ENCODE measurements at regions not wholly inside any gene's neighbourhood (a gene's known extent, or its start where the extent isn't known, plus 50 kb on each side); places are given as distances from the start of the nearest gene placed in this dataset.
"Not testable (repeated sequence)": the region's sequence is repeated elsewhere in the genome, so short reads cannot be mapped to it uniquely, and the experiment has no call there.

DNA sequence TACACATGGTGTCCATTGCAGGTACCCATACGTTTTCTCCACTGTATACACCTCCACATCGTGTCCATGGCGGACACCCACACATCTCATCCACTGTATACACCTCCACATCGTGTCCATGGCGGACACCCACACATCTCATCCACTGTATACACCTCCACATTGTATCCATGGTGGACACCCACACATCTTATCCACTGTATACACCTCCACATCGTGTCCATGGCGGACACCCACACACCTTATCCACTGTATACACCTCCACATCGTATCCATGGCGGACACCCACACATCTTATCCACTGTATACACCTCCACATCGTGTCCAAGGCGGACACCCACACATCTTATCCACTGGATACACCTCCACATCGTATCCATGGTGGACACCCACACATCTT, 50.4 kb upstream of the TTC34 start:
- not testable (repeated sequence) for H3K4me3 ChIP-seq (ENCODE audit: low read depth, low read length); H3K36me3 ChIP-seq (ENCODE audit: control insufficient read depth, insufficient read depth, low read length); FAIRE-seq; DNase-seq (ENCODE audit: low read depth); H3K27me3 ChIP-seq (ENCODE audit: control insufficient read depth, insufficient read depth, low read length)

DNA sequence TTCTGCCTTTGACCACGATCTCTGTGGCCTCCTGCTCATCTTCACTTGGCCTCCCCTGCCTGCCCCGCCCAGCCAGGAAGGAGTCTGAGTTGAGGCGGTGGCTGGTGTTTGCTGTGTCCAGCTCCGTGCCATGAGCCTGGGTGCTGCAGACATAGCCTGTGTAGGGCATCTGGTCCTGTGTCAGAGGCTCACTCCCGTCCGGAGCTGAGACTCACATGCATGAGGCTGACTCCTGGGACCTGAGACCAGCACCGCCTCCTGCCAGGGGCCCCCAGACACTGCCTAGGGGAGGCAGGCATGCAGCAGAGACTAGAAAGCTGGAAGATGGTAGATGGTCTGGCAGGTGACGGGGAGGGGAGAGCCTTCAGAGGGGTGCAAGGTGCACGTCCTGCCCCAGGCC, 52.2 kb upstream of the TTC34 start:
- FAIRE-seq (no peak), DNase-seq (ENCODE audit: low read depth) (no peak)
- no peaks in the 10 kb centered on the region for H3K27me3 ChIP-seq (ENCODE audit: control insufficient read depth, insufficient read depth, low read length)

DNA sequence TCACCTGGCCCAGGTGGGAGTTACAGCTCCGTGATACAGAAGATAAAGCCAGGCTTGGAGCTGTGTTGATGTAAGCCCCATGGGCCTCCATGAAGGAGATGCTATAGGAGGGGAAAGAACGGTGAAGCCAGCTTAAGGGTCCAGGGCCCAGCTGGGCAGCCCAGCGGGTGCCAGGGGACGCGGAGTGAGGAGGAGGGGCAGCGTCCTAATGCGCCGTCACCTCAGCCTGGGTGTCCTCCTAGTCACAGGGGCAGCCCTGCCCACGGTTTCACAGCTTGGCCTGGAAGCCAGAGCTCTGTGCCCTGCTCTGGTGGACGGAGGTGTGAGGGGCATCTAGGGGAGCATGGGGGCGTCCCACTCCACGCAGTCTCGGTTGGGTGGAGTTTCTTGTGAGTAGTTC, 52.7 kb upstream of the TTC34 start:
- H3K4me3 ChIP-seq (ENCODE audit: low read depth, low read length): no peak overlapping the region
- H3K36me3 ChIP-seq (ENCODE audit: control insufficient read depth, insufficient read depth, low read length): no peaks in the 10 kb centered on the region
- DNase-seq (ENCODE audit: low read depth) (no peak), FAIRE-seq (no peak)
- H3K27me3 ChIP-seq (ENCODE audit: control insufficient read depth, insufficient read depth, low read length): no peaks in the 10 kb centered on the region
- TF ChIP-seq, protein P1, sequence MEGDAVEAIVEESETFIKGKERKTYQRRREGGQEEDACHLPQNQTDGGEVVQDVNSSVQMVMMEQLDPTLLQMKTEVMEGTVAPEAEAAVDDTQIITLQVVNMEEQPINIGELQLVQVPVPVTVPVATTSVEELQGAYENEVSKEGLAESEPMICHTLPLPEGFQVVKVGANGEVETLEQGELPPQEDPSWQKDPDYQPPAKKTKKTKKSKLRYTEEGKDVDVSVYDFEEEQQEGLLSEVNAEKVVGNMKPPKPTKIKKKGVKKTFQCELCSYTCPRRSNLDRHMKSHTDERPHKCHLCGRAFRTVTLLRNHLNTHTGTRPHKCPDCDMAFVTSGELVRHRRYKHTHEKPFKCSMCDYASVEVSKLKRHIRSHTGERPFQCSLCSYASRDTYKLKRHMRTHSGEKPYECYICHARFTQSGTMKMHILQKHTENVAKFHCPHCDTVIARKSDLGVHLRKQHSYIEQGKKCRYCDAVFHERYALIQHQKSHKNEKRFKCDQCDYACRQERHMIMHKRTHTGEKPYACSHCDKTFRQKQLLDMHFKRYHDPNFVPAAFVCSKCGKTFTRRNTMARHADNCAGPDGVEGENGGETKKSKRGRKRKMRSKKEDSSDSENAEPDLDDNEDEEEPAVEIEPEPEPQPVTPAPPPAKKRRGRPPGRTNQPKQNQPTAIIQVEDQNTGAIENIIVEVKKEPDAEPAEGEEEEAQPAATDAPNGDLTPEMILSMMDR (IDR thresholded peaks at IDR 0.05; ENCODE audit: insufficient read depth, low read length, severe bottlenecking): no peak

More for the DNA sequence above, 52.2 kb upstream of the TTC34 start:
- TF ChIP-seq, protein P1 (IDR thresholded peaks at IDR 0.05; ENCODE audit: insufficient read depth, low read length, severe bottlenecking): no peak
- Histone ChIP-seq H3K36me3 (ENCODE audit: control insufficient read depth, insufficient read depth, low read length) (no peaks in the 10 kb centered on the region), H3K4me3 (ENCODE audit: low read depth, low read length) (no peak overlapping the region)

DNA sequence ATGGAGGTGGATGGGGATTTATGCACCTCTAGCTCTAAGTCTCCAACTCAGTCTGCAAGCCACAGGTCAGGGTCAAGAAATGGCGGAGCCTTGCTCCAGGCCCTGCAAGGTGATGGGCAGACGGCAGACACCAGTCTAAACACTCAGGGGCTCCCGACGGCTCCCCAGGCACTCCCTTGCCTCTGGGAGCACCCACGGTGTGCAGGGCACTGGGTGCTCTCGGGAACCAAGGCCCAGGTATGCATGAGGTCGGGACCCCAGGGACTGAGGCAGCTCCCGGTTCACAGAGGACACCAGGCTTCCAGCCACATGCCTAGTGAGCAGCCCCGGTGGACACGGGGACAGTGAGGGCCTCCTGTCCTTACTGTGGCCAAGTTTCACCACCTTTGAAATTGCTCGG, 53.1 kb upstream of the TTC34 start:
- Histone ChIP-seq H3K4me3 (ENCODE audit: low read depth, low read length) (no peak overlapping the region), H3K36me3 (ENCODE audit: control insufficient read depth, insufficient read depth, low read length) (no peaks in the 10 kb centered on the region), H3K27me3 (ENCODE audit: control insufficient read depth, insufficient read depth, low read length) (no peaks in the 10 kb centered on the region)
- TF ChIP-seq, protein P1 (IDR thresholded peaks at IDR 0.05; ENCODE audit: insufficient read depth, low read length, severe bottlenecking): no peak
- FAIRE-seq (no peak), DNase-seq (ENCODE audit: low read depth) (no peak)

DNA sequence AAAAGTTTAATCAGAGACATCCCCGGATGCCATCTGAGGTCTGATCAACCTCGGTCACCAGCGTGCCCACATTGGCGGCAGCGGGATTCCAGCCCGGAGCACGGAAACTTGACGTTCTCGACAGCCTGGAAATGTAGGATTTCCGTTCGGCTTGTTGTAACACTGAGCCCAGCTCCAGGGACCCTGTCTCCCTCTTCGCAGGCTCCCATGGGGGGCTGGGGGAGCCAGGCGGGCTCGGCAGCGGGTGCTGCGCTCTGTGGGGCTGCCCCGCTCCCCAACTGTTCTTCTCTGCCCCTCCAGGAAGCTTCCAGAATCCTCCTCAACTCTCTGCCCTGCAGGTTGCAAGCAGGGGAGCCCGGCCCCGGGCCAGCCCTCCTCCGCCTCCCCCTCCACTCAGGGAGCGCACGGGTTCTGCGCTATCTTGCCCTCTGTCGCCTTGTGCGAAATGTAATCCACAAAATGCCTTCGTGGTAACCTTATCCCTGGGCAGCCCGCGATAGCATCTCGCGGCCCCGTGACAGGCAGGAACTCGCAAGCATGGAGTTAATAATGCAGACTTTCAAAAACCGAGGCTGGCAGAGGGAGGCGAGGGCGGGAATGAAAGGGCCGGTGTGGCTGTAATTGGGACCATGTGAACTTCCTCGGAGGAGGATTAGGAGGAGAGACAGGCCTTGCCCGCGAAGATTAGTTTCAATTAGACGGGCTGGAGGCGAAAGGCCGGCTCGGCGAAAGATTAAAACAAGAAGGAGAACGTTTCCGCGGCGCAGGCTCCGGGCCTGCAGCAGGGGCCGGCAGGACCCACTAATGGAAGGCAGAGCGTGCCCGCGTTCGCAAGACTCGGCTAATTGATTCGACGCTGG, 53.9 kb upstream of the TTC34 start:
- Histone ChIP-seq H3K36me3 (ENCODE audit: control insufficient read depth, insufficient read depth, low read length) (no peaks in the 10 kb centered on the region), H3K4me3 (ENCODE audit: low read depth, low read length) (no peak overlapping the region), H3K27me3 (ENCODE audit: control insufficient read depth, insufficient read depth, low read length) (no peaks in the 10 kb centered on the region)
- DNase-seq (ENCODE audit: low read depth) (no peak), FAIRE-seq (no peak)
- TF ChIP-seq, protein P1 (IDR thresholded peaks at IDR 0.05; ENCODE audit: insufficient read depth, low read length, severe bottlenecking): no peak

DNA sequence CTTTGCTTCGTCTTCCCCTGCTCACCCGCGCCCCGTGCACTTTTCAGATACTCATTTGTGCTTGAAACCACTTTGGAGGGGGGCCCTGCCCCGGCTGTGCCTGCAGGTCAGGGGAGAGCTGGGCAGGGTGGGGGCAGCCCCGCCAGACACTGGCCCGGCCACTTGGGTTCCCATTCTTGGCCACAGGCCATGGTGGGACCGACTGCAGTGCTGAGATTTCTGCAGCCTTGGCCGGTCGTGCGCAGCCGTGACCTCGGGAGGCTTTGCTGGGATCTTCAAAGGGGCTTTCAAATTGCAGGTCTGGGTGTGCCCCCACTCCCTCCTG, 54.5 kb upstream of the TTC34 start:
- no peak for FAIRE-seq
- TF ChIP-seq, protein P1 (IDR thresholded peaks at IDR 0.05; ENCODE audit: insufficient read depth, low read length, severe bottlenecking): no peak

More for the DNA sequence above, 54.5 kb upstream of the TTC34 start:
- DNase-seq (ENCODE audit: low read depth): no peak
- Histone ChIP-seq H3K4me3 (ENCODE audit: low read depth, low read length) (no peak overlapping the region), H3K36me3 (ENCODE audit: control insufficient read depth, insufficient read depth, low read length) (no peaks in the 10 kb centered on the region), H3K27me3 (ENCODE audit: control insufficient read depth, insufficient read depth, low read length) (no peaks in the 10 kb centered on the region)
